ENCODE measurements at regions not wholly inside any gene's neighbourhood (a gene's known extent, or its start where the extent isn't known, plus 50 kb on each side); places are given as distances from the start of the nearest gene placed in this dataset.
"Not testable (repeated sequence)": the region's sequence is repeated elsewhere in the genome, so short reads cannot be mapped to it uniquely, and the experiment has no call there.

GRCh38 chr5:50898966-50899365, 232.5 kb downstream of the PARP8 start:
- no peak for DNase-seq (ENCODE audit: low read depth in 1 of 2, low spot score in 2 of 2)
- Histone ChIP-seq H3K27me3 (replicated peaks) (no peaks in the 10 kb centered on the region), H3K9me3 (replicated peaks) (no peaks in the 10 kb centered on the region), H3K36me3 (no peaks in the 10 kb centered on the region), H3K4me3 (no peak overlapping the region), H3K27ac (no peak overlapping the region), H3K4me1 (replicated peaks) (no peaks in the 10 kb centered on the region)

- Histone ChIP-seq H3K36me3 (no peaks in the 10 kb centered on the region), H3K27me3 (replicated peaks) (no peaks in the 10 kb centered on the region), H3K27ac (no peak overlapping the region), H3K9me3 (replicated peaks) (no peaks in the 10 kb centered on the region), H3K4me3 (no peak overlapping the region), H3K4me1 (replicated peaks) (no peaks in the 10 kb centered on the region)
- no peak for DNase-seq (ENCODE audit: low read depth in 1 of 2, low spot score in 2 of 2)
Observed at GRCh38 chr5:50900952-50901510, 234.6 kb downstream of the PARP8 start.

GRCh38 chr5:50903651-50904050, 237.2 kb downstream of the PARP8 start:
- Histone ChIP-seq H3K4me3 (no peak overlapping the region), H3K4me1 (replicated peaks) (no peaks in the 10 kb centered on the region), H3K9me3 (replicated peaks) (no peaks in the 10 kb centered on the region), H3K27ac (no peak overlapping the region), H3K36me3 (no peaks in the 10 kb centered on the region), H3K27me3 (replicated peaks) (no peaks in the 10 kb centered on the region)
- no peak for DNase-seq (ENCODE audit: low read depth in 1 of 2, low spot score in 2 of 2)

- no peak overlapping the region for H3K27ac ChIP-seq
- no peaks in the 10 kb centered on the region for H3K9me3 ChIP-seq (replicated peaks)
- no peak for DNase-seq (ENCODE audit: low read depth in 1 of 2, low spot score in 2 of 2)
- H3K4me1 ChIP-seq (replicated peaks): no peaks in the 10 kb centered on the region
- H3K36me3 ChIP-seq: no peaks in the 10 kb centered on the region
- H3K27me3 ChIP-seq (replicated peaks): no peaks in the 10 kb centered on the region
- H3K4me3 ChIP-seq: no peak overlapping the region
Observed at GRCh38 chr5:50905996-50906570, 239.6 kb downstream of the PARP8 start.

- not testable (repeated sequence) for DNase-seq (ENCODE audit: low read depth in 1 of 2, low spot score in 2 of 2); H3K9me3 ChIP-seq (replicated peaks); H3K4me3 ChIP-seq; H3K36me3 ChIP-seq; H3K27me3 ChIP-seq (replicated peaks); H3K27ac ChIP-seq; H3K4me1 ChIP-seq (replicated peaks)
Observed at GRCh38 chr5:50920160-50920559, 253.7 kb downstream of the PARP8 start.

GRCh38 chr5:50921366-50922133, 255.1 kb downstream of the PARP8 start:
- Histone ChIP-seq H3K27me3 (replicated peaks) (no peaks in the 10 kb centered on the region), H3K27ac (no peak overlapping the region), H3K9me3 (replicated peaks) (no peaks in the 10 kb centered on the region), H3K4me3 (no peak overlapping the region), H3K36me3 (no peaks in the 10 kb centered on the region), H3K4me1 (replicated peaks) (no peaks in the 10 kb centered on the region)
- DNase-seq (ENCODE audit: low read depth in 1 of 2, low spot score in 2 of 2): no peak

- not testable (repeated sequence) for H3K27me3 ChIP-seq (replicated peaks); H3K4me3 ChIP-seq; H3K4me1 ChIP-seq (replicated peaks); H3K36me3 ChIP-seq; H3K27ac ChIP-seq; DNase-seq (ENCODE audit: low read depth in 1 of 2, low spot score in 2 of 2); H3K9me3 ChIP-seq (replicated peaks)
Observed at GRCh38 chr5:50922134-50922941, 255.9 kb downstream of the PARP8 start.

- Histone ChIP-seq H3K27ac (no peak overlapping the region), H3K4me1 (replicated peaks) (no peaks in the 10 kb centered on the region), H3K36me3 (no peaks in the 10 kb centered on the region), H3K27me3 (replicated peaks) (no peaks in the 10 kb centered on the region), H3K4me3 (no peak overlapping the region), H3K9me3 (replicated peaks) (no peaks in the 10 kb centered on the region)
- no peak for DNase-seq (ENCODE audit: low read depth in 1 of 2, low spot score in 2 of 2)
Observed at GRCh38 chr5:50922942-50923767, 256.7 kb downstream of the PARP8 start.

GRCh38 chr5:50923768-50924494, 257.5 kb downstream of the PARP8 start:
- no peak overlapping the region for H3K4me3 ChIP-seq
- DNase-seq (ENCODE audit: low read depth in 1 of 2, low spot score in 2 of 2): no peak
- H3K27ac ChIP-seq: no peak overlapping the region

GRCh38 chr5:50927953-50928352, 261.5 kb downstream of the PARP8 start:
- no peaks in the 10 kb centered on the region for H3K9me3 ChIP-seq (replicated peaks)
- no peaks in the 10 kb centered on the region for H3K27me3 ChIP-seq (replicated peaks)
- DNase-seq (ENCODE audit: low read depth in 1 of 2, low spot score in 2 of 2): no peak
- H3K36me3 ChIP-seq: no peaks in the 10 kb centered on the region
- H3K4me1 ChIP-seq (replicated peaks): no peaks in the 10 kb centered on the region
- no peak overlapping the region for H3K4me3 ChIP-seq
- H3K27ac ChIP-seq: no peak overlapping the region

More at GRCh38 chr5:50923768-50924494, 257.5 kb downstream of the PARP8 start:
- H3K9me3 ChIP-seq (replicated peaks): no peaks in the 10 kb centered on the region
- no peaks in the 10 kb centered on the region for H3K27me3 ChIP-seq (replicated peaks)
- H3K4me1 ChIP-seq (replicated peaks): no peaks in the 10 kb centered on the region
- no peaks in the 10 kb centered on the region for H3K36me3 ChIP-seq

- Histone ChIP-seq H3K36me3 (no peaks in the 10 kb centered on the region), H3K27me3 (replicated peaks) (no peaks in the 10 kb centered on the region), H3K9me3 (replicated peaks) (no peaks in the 10 kb centered on the region), H3K4me1 (replicated peaks) (no peaks in the 10 kb centered on the region), H3K27ac (no peak overlapping the region), H3K4me3 (no peak overlapping the region)
- no peak for DNase-seq (ENCODE audit: low read depth in 1 of 2, low spot score in 2 of 2)
Observed at GRCh38 chr5:50929174-50929573, 262.7 kb downstream of the PARP8 start.

GRCh38 chr5:50934343-50934742, 267.9 kb downstream of the PARP8 start:
- no peaks in the 10 kb centered on the region for H3K27me3 ChIP-seq (replicated peaks)
- H3K27ac ChIP-seq: no peak overlapping the region
- DNase-seq (ENCODE audit: low read depth in 1 of 2, low spot score in 2 of 2): no peak
- H3K4me1 ChIP-seq (replicated peaks): no peaks in the 10 kb centered on the region
- no peak overlapping the region for H3K4me3 ChIP-seq
- no peaks in the 10 kb centered on the region for H3K36me3 ChIP-seq
- H3K9me3 ChIP-seq (replicated peaks): no peaks in the 10 kb centered on the region

- H3K4me3 ChIP-seq: no peak overlapping the region
- H3K36me3 ChIP-seq: no peaks in the 10 kb centered on the region
- DNase-seq (ENCODE audit: low read depth in 1 of 2, low spot score in 2 of 2): no peak
- H3K9me3 ChIP-seq (replicated peaks): no peaks in the 10 kb centered on the region
- no peaks in the 10 kb centered on the region for H3K27me3 ChIP-seq (replicated peaks)
- no peak overlapping the region for H3K27ac ChIP-seq
- no peaks in the 10 kb centered on the region for H3K4me1 ChIP-seq (replicated peaks)
Observed at GRCh38 chr5:50945139-50945538, 278.7 kb downstream of the PARP8 start.
